Progenitor cell of endocrine pancreas (in vitro differentiated cells): ENCODE measurements at regions not wholly inside any gene's neighbourhood (a gene's known extent, or its start where the extent isn't known, plus 50 kb on each side); places are given as distances from the start of the nearest gene placed in this dataset.

Source experiments
- DNase-seq: peaks from one replicate; pipeline ENCODE4 v3.0.0; 2021; ENCODE audit warnings: low spot score; ENCODE audit not compliant: unreplicated experiment
- H3K27ac Mint-ChIP-seq: 2 replicates; pipeline ENCODE4 v1.8.0; 2021; ENCODE audit warnings: mild to moderate bottlenecking, moderate library complexity, mixed read lengths
- H3K27me3 Mint-ChIP-seq: 2 replicates; pipeline ENCODE4 v1.8.0; 2021; ENCODE audit warnings: mixed read lengths
- H3K36me3 Mint-ChIP-seq: 2 replicates; pipeline ENCODE4 v1.8.0; 2022; ENCODE audit warnings: mixed read lengths; ENCODE audit not compliant: insufficient read depth
- H3K4me1 Mint-ChIP-seq: 2 replicates; pipeline ENCODE4 v1.8.0; 2021; ENCODE audit warnings: low read depth, mixed read lengths
- H3K4me3 Mint-ChIP-seq: 2 replicates; pipeline ENCODE4 v1.8.0; 2021; ENCODE audit warnings: low read depth, mild to moderate bottlenecking, moderate library complexity, mixed read lengths
- H3K9me3 Mint-ChIP-seq: 2 replicates; pipeline ENCODE4 v1.8.0; 2021; ENCODE audit warnings: low read depth, mixed read lengths
- TF ChIP-seq, protein P1 (sequence below): fragments of 200-600 bp; sonication (generic); IDR thresholded peaks from one replicate; pipeline ENCODE4 v1.5.0; 2021; ENCODE audit warnings: antibody characterized with exemption, mild to moderate bottlenecking; ENCODE audit not compliant: unreplicated experiment

DNA sequence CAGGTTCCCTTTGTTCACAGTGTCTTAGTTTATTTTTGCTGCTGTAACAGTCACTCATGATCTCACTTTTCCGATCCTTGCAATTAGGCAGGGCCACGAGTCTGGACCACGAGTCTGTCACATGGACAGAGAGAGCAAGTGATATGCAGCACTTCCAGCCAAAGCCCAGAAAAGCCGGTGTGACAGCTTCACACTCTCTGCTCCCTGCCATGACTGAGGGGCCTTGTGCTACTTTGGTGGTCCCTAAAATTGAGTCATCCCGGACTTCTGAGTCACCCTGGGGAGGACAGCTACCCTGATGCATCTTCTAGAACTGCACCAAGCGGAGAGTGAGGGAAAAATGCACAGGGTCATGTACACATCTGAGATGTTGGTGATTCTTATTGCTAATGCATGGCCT lies 179.6 kb downstream of the EFNB2 start:
- Mint-ChIP-seq H3K4me3 (no peak overlapping the region), H3K9me3 (no peaks in the 10 kb centered on the region), H3K27ac (no peak overlapping the region), H3K27me3 (peaks cover 3% of the 10 kb centered on the region), H3K4me1 (peaks cover 26% of the 10 kb centered on the region), H3K36me3 (no peaks in the 10 kb centered on the region)
- TF ChIP-seq, protein P1, sequence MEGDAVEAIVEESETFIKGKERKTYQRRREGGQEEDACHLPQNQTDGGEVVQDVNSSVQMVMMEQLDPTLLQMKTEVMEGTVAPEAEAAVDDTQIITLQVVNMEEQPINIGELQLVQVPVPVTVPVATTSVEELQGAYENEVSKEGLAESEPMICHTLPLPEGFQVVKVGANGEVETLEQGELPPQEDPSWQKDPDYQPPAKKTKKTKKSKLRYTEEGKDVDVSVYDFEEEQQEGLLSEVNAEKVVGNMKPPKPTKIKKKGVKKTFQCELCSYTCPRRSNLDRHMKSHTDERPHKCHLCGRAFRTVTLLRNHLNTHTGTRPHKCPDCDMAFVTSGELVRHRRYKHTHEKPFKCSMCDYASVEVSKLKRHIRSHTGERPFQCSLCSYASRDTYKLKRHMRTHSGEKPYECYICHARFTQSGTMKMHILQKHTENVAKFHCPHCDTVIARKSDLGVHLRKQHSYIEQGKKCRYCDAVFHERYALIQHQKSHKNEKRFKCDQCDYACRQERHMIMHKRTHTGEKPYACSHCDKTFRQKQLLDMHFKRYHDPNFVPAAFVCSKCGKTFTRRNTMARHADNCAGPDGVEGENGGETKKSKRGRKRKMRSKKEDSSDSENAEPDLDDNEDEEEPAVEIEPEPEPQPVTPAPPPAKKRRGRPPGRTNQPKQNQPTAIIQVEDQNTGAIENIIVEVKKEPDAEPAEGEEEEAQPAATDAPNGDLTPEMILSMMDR, result no peak
- DNase-seq, result no peak

DNA sequence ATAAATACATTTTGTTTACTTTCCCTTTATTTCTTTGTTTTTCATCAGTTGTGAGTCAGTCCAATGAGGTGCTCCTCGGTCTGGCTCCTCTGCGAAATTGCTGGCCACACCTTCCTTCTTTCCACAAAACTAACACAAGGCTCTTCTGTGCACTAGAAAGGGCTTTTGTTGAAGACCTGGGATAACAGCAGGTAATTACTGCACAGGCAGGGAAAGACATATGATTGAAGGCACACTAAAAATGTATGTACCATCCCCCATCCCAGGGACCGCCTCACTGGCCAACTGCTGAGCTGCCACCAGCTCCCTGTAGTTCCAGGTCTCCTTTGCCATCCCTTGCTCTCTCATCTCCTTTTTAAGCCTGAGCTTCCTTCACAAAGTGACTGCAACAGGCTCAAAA lies 180.5 kb downstream of the EFNB2 start:
- peaks cover 33% of the 10 kb centered on the region for H3K4me1 Mint-ChIP-seq
- no peak overlapping the region for H3K4me3 Mint-ChIP-seq
- peaks cover 3% of the 10 kb centered on the region for H3K27me3 Mint-ChIP-seq
- DNase-seq, result no peak
- H3K27ac Mint-ChIP-seq, result peak overlapping the region; percentile 68
- no peaks in the 10 kb centered on the region for H3K9me3 Mint-ChIP-seq
- TF ChIP-seq, protein P1, result no peak
- H3K36me3 Mint-ChIP-seq, result no peaks in the 10 kb centered on the region

DNA sequence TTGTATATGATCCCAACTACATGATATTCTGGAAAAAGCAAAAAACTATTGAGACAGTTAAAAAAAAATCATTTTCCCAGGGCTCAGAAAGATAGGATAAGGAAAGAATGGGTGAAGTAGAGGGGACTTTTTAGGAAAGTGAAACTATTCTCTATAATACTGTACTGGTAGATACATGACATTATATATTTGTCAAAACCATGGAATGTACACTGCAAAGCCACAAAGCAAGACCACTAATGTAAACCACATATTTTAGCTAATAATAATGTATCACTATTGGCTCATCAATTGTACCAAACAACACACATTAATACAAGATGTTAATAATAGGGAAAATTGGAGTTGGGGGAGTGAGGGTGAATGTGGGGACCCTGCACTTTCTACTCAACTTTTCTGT lies 182.6 kb downstream of the EFNB2 start:
- TF ChIP-seq, protein P1, result no peak
- H3K4me1 Mint-ChIP-seq, result peaks cover 53% of the 10 kb centered on the region
- peaks cover 2% of the 10 kb centered on the region for H3K27me3 Mint-ChIP-seq
- no peak overlapping the region for H3K27ac Mint-ChIP-seq
- no peaks in the 10 kb centered on the region for H3K9me3 Mint-ChIP-seq
- no peak overlapping the region for H3K4me3 Mint-ChIP-seq
- no peak for DNase-seq
- H3K36me3 Mint-ChIP-seq, result no peaks in the 10 kb centered on the region

DNA sequence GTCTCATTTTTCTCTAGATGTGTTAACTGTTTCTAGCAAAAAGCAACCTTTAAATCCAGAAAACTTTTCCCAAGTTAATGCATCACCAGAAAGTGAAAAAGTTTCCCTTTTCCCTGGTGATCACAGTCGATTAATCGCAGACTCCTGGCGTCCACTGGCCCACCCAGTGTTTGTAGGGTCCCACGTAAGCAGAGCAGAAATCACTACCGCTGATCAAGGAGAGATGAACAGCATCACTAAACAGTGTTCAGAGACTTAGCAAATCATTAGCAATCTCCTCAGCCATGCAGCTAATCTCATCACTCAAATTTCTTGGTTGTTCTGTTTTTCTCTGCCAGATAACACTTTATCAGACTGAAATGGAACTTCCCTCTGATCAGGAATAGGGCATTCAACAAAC lies 184.2 kb downstream of the EFNB2 start:
- Mint-ChIP-seq H3K36me3 (no peaks in the 10 kb centered on the region), H3K4me3 (no peak overlapping the region), H3K27ac (no peak overlapping the region), H3K27me3 (peaks cover 2% of the 10 kb centered on the region), H3K4me1 (peaks cover 57% of the 10 kb centered on the region), H3K9me3 (no peaks in the 10 kb centered on the region)
- TF ChIP-seq, protein P1, result no peak
- DNase-seq, result no peak

DNA sequence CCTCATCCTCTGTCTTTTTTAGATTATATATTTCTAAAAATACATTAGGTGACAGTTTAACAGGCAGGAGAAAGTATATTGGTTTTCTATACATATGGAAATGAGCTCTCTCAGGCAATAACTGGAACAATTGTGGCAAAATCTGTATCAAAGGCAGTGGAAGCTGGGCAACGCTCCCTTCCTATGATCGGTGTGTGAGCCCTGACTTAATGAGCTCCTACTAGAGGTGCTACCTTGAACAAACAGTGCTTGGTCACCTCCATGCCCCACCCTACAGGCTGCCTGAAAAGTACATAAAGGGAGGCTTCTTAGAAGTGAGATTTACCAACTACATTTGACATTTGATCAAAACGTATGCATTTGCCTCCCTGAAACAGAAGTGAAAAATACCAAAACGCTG lies 185.3 kb downstream of the EFNB2 start:
- H3K27me3 Mint-ChIP-seq, result peaks cover 2% of the 10 kb centered on the region
- H3K36me3 Mint-ChIP-seq, result no peaks in the 10 kb centered on the region
- no peak for DNase-seq
- H3K27ac Mint-ChIP-seq, result peak overlapping the region; percentile 74
- H3K4me1 Mint-ChIP-seq, result peaks cover 50% of the 10 kb centered on the region
- no peaks in the 10 kb centered on the region for H3K9me3 Mint-ChIP-seq
- TF ChIP-seq, protein P1, result no peak
- no peak overlapping the region for H3K4me3 Mint-ChIP-seq
